Cardiac fibroblast (primary cell): ENCODE measurements at regions not wholly inside any gene's neighbourhood (a gene's known extent, or its start where the extent isn't known, plus 50 kb on each side); places are given as distances from the start of the nearest gene placed in this dataset.
"Not testable (repeated sequence)": the region's sequence is repeated elsewhere in the genome, so short reads cannot be mapped to it uniquely, and the experiment has no call there.

Experiments used
- DNase-seq, 2 donors: peaks; one replicate each; pipeline versions ENCODE4 v3.0.0 to v3.0.0-alpha.2; 2010; ENCODE audit warnings: low read depth in 2 of 2
- H3K4me3 ChIP-seq, 2 donors: replicated peaks in 1 of 2; 1 replicate in 1 of 2; 2 replicates in 1 of 2; pipeline ENCODE4 v1.5.1; 2011; ENCODE audit warnings: low read depth in 2 of 2, low read length in 2 of 2, mild to moderate bottlenecking in 2 of 2, moderate library complexity in 1 of 2
- CTCF ChIP-seq: IDR thresholded peaks from one replicate; pipeline ENCODE4 v1.5.1; 2011; ENCODE audit warnings: low read depth, mild to moderate bottlenecking, low read length, inconsistent platforms

- not testable (repeated sequence) for H3K4me3 ChIP-seq, DNase-seq
Observed at GRCh38 chr10:46645110-46645509, 66.2 kb downstream of the SYT15 start.

GRCh38 chr10:46646132-46646531 lies 67.2 kb downstream of the SYT15 start:
- not testable (repeated sequence) for DNase-seq, H3K4me3 ChIP-seq

- not testable (repeated sequence) for DNase-seq, H3K4me3 ChIP-seq
Observed at GRCh38 chr10:46650967-46651366, 72.0 kb downstream of the SYT15 start.

GRCh38 chr10:46657437-46657836 lies 78.5 kb downstream of the SYT15 start:
- not testable (repeated sequence) for DNase-seq, H3K4me3 ChIP-seq

GRCh38 chr10:46660027-46660834 lies 81.3 kb downstream of the SYT15 start:
- not testable (repeated sequence) for H3K4me3 ChIP-seq
- DNase-seq, result peak in 1 of 2 donors; percentile 4

GRCh38 chr10:46660835-46661164 lies 81.9 kb downstream of the SYT15 start:
- H3K4me3 ChIP-seq, DNase-seq: not testable (repeated sequence)

- H3K4me3 ChIP-seq, DNase-seq: not testable (repeated sequence)
Observed at GRCh38 chr10:46665536-46665935, 86.6 kb downstream of the SYT15 start.

- not testable (repeated sequence) for H3K4me3 ChIP-seq, DNase-seq
Observed at GRCh38 chr10:46668357-46668997, 89.5 kb downstream of the SYT15 start.

- H3K4me3 ChIP-seq, DNase-seq: not testable (repeated sequence)
Observed at GRCh38 chr10:46677836-46678435, 99.0 kb downstream of the SYT15 start.

- DNase-seq, H3K4me3 ChIP-seq: not testable (repeated sequence)
Observed at GRCh38 chr10:46691397-46691796, 112.5 kb downstream of the SYT15 start.

GRCh38 chr10:46693218-46693617 lies 114.3 kb downstream of the SYT15 start:
- DNase-seq, H3K4me3 ChIP-seq: not testable (repeated sequence)

- DNase-seq, H3K4me3 ChIP-seq: not testable (repeated sequence)
Observed at GRCh38 chr10:46717264-46717663, 138.3 kb downstream of the SYT15 start.

- H3K4me3 ChIP-seq, result not testable (repeated sequence)
Observed at GRCh38 chr10:46718014-46718413, 139.1 kb downstream of the SYT15 start.

GRCh38 chr10:46720386-46720785 lies 141.5 kb downstream of the SYT15 start:
- DNase-seq, result peak; percentile 38
- not testable (repeated sequence) for H3K4me3 ChIP-seq
- peak; percentile 9 for TF ChIP-seq CTCF

More at GRCh38 chr10:46718014-46718413, 139.1 kb downstream of the SYT15 start:
- DNase-seq, result not testable (repeated sequence)

- H3K4me3 ChIP-seq, DNase-seq: not testable (repeated sequence)
Observed at GRCh38 chr10:46720811-46721518, 142.0 kb downstream of the SYT15 start.

- DNase-seq, H3K4me3 ChIP-seq: not testable (repeated sequence)
Observed at GRCh38 chr10:46724258-46724657, 145.3 kb downstream of the SYT15 start.

GRCh38 chr10:46728359-46728758 lies 149.4 kb downstream of the SYT15 start:
- not testable (repeated sequence) for DNase-seq

More at GRCh38 chr10:46728359-46728758, 149.4 kb downstream of the SYT15 start:
- H3K4me3 ChIP-seq, result not testable (repeated sequence)
